Thoracic aorta (tissue), 2 donors: ENCODE measurements at regions not wholly inside any gene's neighbourhood (a gene's known extent, or its start where the extent isn't known, plus 50 kb on each side); places are given as distances from the start of the nearest gene placed in this dataset.

Experiments used
- ATAC-seq: fragments of 150-250 bp; one replicate; pipeline ENCODE4 v1.8.0; 2017; ENCODE audit warnings: low read depth; ENCODE audit not compliant: insufficient number of reproducible peaks, low FRiP score
- DNase-seq: peaks from one replicate; pipeline ENCODE4 v3.0.0-alpha.2; 2020; ENCODE audit warnings: low spot score
- H3K27ac ChIP-seq, 2 donors: fragments of 200-600 bp; sonication (generic); 1 replicate in 1 of 2; 2 replicates in 1 of 2; pipeline ENCODE4 v1.5.1; 2016; ENCODE audit warnings: mild to moderate bottlenecking in 2 of 2, moderate library complexity in 2 of 2
- H3K27me3 ChIP-seq: fragments of 200-600 bp; sonication (generic); replicated peaks from 2 replicates; pipeline ENCODE4 v1.6.0; 2016; ENCODE audit warnings: mild to moderate bottlenecking; ENCODE audit not compliant: insufficient read depth
- H3K36me3 ChIP-seq: fragments of 200-600 bp; sonication (generic); one replicate; pipeline ENCODE4 v1.5.1; 2016
- H3K4me1 ChIP-seq, 2 donors: fragments of 200-600 bp; sonication (generic); 1 replicate in 1 of 2; 2 replicates in 1 of 2; pipeline versions ENCODE4 v1.5.1 to v1.6.0; 2016; ENCODE audit warnings: low read depth in 2 of 2, mild to moderate bottlenecking in 1 of 2; ENCODE audit not compliant: control insufficient read depth in 1 of 2
- H3K4me3 ChIP-seq: fragments of 200-600 bp; sonication (generic); 2 replicates; pipeline ENCODE4 v1.5.1; 2016; ENCODE audit warnings: mild to moderate bottlenecking
- H3K9me3 ChIP-seq: fragments of 200-600 bp; sonication (generic); 2 replicates; pipeline ENCODE4 v1.5.1; 2016
- TF ChIP-seq, protein P1 (sequence below): fragments of 200-600 bp; sonication (generic); IDR thresholded peaks from one replicate; pipeline ENCODE4 v1.5.1; 2019; ENCODE audit warnings: antibody characterized with exemption

DNA sequence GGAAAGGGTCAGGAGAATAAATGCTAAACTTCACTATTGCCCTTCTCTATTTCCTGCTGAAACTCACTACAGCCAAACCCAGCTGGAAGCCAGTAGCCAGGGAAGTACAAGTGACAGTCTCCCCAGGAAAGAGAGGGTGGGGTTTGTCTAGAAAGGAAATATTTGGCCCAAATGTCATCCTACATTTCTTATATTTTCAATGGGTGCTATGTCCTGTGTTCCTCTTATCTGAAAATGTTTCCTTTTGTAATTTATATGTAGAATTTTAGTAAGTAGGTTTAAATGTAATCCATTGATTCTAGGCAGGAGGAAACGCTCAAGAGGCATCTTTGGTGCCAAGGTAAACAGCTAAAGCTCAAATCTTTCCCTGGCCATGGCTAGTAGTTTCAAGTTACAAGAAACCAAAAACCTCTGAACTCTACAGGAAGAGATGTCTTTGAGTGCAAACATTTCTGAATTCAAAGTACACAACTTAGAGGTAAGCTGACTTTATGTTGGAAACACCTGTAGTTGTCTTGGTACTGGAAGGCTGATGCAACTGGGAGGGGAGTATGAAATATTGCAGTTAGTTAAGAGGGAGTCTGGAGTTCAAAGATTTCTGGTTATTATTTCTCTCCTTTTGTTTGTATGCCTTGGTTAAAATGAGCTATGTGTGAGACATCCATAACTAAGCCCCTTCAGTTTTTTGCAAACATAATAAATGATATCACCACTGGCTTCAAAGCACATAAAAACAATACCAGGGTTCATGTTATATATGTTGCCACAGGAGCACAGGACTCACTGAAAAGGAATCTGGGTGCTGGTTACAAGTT lies 356.1 kb upstream of the ZC3H15 start:
- DNase-seq, result no peak
- TF ChIP-seq, protein P1, sequence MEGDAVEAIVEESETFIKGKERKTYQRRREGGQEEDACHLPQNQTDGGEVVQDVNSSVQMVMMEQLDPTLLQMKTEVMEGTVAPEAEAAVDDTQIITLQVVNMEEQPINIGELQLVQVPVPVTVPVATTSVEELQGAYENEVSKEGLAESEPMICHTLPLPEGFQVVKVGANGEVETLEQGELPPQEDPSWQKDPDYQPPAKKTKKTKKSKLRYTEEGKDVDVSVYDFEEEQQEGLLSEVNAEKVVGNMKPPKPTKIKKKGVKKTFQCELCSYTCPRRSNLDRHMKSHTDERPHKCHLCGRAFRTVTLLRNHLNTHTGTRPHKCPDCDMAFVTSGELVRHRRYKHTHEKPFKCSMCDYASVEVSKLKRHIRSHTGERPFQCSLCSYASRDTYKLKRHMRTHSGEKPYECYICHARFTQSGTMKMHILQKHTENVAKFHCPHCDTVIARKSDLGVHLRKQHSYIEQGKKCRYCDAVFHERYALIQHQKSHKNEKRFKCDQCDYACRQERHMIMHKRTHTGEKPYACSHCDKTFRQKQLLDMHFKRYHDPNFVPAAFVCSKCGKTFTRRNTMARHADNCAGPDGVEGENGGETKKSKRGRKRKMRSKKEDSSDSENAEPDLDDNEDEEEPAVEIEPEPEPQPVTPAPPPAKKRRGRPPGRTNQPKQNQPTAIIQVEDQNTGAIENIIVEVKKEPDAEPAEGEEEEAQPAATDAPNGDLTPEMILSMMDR, result no peak
- H3K27me3 ChIP-seq, result no peaks in the 10 kb centered on the region
- ATAC-seq, result no peak
- no peak overlapping the region for H3K4me3 ChIP-seq
- H3K9me3 ChIP-seq, result no peaks in the 10 kb centered on the region
- no peak overlapping the region for H3K27ac ChIP-seq
- H3K36me3 ChIP-seq, result no peaks in the 10 kb centered on the region
- H3K4me1 ChIP-seq, result peaks cover 0 to 4% of the 10 kb centered on the region in 2 donors

DNA sequence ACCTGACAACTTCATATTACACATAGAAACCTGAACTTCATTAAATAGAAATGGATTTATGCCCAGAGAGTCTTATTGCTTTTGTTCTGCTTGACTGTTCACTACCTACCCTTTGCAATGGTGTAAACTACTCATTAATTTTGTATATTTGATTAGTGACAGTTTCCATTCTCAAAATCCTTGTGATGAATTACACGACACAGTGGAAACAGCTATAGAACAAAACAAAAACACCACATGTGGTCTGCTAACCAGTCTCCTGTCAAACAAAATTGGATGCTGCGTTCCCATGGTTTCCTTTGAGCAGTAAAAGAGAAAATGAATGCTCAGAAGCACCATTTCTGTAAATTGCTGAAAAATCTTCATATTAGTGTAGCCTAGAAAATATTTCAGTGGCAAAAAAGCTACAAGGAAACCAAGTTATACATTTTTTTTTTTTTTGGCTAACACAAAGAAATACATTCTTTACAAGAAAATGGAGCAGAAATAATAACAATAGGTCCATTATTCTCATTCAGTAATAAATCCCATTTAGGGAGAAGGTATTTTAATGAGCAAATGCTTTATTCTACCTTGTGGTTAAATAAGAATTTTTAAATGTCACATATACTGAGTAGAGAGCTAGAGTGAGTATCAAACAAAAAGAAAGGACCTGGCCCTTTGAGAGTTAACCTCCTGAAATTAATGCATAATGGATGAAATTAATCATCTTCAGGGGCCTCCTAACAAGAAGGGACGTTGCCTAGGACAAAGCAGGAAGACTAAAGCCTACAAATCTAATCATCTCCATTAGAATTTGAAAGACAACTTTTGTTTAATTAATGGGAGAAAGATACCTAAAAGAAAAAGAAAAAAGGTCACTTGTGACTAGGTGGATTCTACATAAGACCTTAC lies 355.1 kb upstream of the ZC3H15 start:
- no peak for ATAC-seq
- DNase-seq, result no peak
- Histone ChIP-seq H3K27ac (no peak overlapping the region), H3K4me3 (no peak overlapping the region), H3K27me3 (no peaks in the 10 kb centered on the region), H3K4me1 (peaks cover 0 to 4% of the 10 kb centered on the region in 2 donors), H3K9me3 (no peaks in the 10 kb centered on the region), H3K36me3 (no peaks in the 10 kb centered on the region)
- TF ChIP-seq, protein P1, result no peak

DNA sequence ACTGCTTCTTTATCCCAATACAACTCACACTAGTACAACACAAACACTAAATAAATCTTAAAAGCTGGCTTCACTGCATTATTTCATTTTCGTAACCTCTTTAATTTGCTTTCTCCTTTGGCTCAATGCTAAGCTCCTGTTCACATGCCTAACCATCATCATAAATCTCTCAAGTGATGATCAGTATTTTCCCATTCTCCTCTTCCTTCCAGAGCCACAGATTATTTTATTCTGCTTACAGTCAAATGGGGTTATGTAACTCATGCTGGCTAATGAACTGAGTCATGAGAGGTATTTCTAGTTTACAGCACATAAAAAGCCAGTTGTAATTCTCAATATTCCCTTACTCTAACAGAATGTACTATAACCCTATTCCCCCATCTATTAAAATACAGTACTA lies 350.4 kb upstream of the ZC3H15 start:
- no peak for DNase-seq
- TF ChIP-seq, protein P1, result no peak

DNA sequence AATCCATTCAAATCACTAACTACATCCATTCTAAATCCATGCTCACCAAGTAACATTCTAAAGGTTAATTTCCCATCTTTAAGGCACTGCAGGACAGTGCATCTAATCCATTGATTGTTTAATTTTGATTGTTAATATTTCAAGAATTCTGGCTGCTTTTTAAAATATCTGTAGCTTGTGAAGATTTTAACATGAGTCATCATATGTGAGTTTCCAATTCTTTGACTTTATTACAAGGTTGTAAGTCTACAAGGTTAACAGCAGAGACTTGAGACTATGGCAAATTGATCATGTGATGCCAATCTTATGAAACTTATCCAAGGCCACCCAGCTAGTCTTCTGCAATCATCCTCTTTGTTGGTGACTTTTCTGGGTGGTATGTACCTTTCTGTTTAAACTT lies 349.2 kb upstream of the ZC3H15 start:
- Histone ChIP-seq H3K4me3 (no peak overlapping the region), H3K27ac (no peak overlapping the region), H3K9me3 (no peaks in the 10 kb centered on the region), H3K36me3 (no peaks in the 10 kb centered on the region), H3K4me1 (no peaks in the 10 kb centered on the region), H3K27me3 (no peaks in the 10 kb centered on the region)
- DNase-seq (no peak), ATAC-seq (no peak)
- TF ChIP-seq, protein P1, result no peak

More for the DNA sequence above, 350.4 kb upstream of the ZC3H15 start:
- Histone ChIP-seq H3K27me3 (no peaks in the 10 kb centered on the region), H3K4me3 (no peak overlapping the region), H3K36me3 (no peaks in the 10 kb centered on the region), H3K4me1 (no peaks in the 10 kb centered on the region), H3K27ac (no peak overlapping the region), H3K9me3 (no peaks in the 10 kb centered on the region)
- no peak for ATAC-seq

DNA sequence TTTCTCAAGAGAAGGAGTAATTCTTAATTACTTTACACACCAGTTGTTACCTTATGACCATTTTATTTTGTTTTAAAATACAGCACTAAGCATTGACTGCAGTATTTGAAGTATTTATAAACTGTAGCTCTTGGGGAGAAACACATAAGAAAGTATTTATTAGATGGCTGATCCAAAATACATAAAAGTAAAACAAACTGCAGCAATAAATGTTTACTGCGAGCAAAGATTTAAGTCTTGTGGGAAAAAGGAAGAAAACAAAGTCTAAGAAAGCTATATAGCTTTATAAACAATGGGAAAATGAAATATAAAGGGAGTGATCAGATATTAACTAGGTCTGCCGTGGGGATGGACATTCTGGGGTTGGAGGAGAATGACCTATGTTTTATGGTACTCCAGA lies 347.2 kb upstream of the ZC3H15 start:
- Histone ChIP-seq H3K27me3 (no peaks in the 10 kb centered on the region), H3K27ac (no peak overlapping the region), H3K9me3 (no peaks in the 10 kb centered on the region), H3K4me1 (no peaks in the 10 kb centered on the region), H3K4me3 (no peak overlapping the region), H3K36me3 (no peaks in the 10 kb centered on the region)
- ATAC-seq (no peak), DNase-seq (no peak)
- TF ChIP-seq, protein P1, result no peak
